Right renal pelvis (tissue), 4 donors: ENCODE measurements at regions not wholly inside any gene's neighbourhood (a gene's known extent, or its start where the extent isn't known, plus 50 kb on each side); places are given as distances from the start of the nearest gene placed in this dataset.

Experiments
- DNase-seq, 4 donors: peaks; one replicate each; pipeline ENCODE4 v3.0.0-alpha.2; 2013; ENCODE audit warnings: low read depth in 4 of 4, low spot score in 3 of 4, missing footprints in 1 of 4

DNA sequence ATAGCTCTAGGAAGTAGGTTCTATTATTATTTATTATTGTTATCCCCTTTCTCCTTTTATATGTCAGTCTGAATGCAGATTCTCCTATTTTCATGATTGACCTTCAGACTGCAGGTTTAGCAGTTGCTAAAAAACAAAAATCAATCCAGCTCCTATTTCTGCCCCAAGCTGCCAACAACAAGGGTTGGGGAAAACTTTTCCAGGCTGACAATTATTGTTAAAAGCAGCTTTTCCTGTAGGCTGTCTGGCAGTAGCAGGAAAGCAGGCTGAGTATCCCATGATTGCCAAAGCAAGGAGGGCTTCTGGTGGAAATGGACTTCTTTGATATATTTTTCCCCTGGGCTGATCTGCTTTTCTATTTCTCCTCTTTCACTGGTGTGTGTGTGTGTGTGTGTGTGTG, 78.0 kb upstream of the CTLA4 start:
- no peak for DNase-seq

DNA sequence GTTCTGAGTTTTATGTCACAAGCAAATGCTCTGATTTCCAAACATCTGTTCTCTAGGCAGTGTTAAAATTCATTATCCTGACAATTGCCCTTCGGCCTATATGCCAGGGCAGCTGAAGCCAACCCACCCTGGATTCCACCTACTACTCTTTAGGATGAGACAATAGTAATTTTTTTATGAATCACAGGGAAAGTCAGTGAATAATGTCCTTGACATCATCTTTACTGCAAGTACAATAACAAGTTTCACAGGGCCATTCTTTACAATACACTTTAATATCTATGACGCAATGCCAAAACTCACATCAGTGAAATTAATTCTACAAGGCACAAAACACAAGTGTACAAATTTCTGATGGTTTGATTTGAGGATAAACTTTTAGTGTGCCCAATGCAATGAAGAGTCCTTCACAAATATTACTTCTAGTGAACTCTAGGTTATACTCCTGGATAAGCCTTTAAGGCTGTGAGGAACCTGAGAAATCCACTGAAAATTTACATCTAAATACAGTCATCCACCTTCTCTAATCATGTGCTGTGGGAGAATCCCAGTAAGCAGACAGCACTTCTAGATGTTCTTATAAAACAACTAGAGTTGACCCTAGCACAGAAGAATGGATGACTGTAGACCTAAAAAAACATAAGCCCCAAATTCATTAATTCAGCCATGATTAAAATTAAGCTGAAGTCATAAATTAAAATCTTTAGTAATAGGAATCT, 77.3 kb upstream of the CTLA4 start:
- DNase-seq: no peak

DNA sequence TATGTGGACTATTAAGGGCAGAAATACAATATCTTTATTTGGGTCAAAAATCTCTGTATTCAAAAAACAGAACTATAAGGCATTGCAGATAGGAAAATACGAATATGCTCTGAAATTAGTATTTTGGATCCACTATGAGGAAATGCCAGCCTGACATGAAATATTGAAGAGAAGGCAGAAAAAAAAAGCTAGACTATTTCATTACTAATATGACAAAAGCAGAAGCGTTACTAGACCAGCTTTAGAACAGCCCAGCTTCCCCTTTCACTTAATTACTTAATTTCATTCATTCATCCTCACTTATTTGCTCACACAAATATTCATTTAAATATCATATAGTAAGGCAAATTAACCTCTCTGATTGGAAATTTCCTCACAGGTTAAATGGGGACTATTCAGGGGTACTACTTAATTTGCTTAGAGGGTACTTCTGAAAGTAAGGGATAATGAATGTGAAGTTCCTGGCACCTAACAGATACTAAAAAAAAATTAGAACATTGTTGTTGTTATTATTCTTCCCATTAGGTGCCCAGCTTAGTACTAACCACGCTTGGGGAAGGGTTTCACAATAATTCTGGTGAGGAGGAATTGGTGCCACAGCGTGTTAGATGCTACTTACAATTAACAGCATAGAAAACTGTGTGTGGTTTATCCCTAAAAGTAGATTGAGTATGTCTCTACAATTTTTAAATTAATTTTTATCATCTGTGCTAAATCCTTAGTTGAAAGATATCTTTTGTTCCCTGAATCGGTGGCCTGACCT, 71.1 kb upstream of the CTLA4 start:
- DNase-seq: no peak

DNA sequence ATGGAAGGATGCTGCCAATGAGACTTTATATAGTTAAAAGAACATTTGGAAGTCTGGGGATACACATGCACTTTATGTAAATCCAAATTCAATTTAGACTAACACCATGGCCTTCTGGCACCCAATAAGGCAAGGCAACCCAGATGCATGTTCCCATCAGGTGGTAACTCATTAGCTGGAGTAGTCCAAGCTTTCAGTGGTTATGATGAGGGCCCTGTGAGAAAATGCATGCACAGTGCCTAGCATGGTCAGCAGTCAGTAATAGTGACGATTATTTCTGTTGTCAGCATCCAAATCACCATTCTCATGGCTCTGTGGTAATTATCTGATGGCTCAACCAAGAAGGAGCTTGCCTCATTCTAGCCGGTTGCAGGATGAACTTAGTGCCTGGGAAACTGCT, 70.3 kb upstream of the CTLA4 start:
- DNase-seq: no peak

DNA sequence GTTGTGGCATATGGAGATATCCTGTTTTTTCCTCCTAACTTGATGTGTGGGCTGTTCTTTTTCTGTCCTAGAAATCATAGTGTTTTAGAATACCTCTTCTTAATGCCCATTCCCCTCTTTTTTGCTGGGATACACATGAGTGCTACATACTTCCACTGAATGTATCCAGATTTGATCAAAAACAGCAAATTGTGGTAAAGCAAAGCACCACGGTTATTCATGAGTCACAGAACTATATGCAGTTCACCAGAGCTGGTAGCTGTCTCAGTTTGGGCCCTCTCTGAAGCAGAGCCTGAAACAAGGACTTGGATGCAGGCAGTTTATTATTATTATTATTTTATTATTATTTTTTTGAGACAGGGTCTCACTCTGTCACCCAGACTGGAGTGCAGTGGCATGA, 69.9 kb upstream of the CTLA4 start:
- DNase-seq: no peak

GRCh38 chr2:203798296-203799087, 69.1 kb upstream of the CTLA4 start:
- DNase-seq: no peak

- DNase-seq: no peak
Measured at GRCh38 chr2:203799908-203800307, 67.7 kb upstream of the CTLA4 start.

DNA sequence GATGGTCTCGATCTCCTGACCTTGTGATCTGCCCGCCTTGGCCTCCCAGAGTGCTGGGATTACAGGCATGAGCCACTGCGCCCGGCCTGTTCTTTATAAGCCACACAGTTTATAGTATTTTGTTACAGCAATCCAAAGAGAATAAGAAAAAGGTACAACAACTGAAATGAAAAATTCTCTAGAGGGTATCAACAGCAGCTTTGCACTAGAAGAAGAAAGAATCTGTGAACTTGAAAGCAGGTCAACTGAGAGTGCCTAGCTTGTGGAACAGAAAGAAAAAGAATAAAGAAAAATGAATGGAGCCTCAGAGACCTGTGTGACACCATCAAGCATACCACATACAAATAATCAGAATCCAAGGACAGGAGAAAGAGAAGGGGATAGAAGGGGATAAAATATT, 66.8 kb upstream of the CTLA4 start:
- no peak for DNase-seq

GRCh38 chr2:203802342-203803052, 65.1 kb upstream of the CTLA4 start:
- DNase-seq: no peak

GRCh38 chr2:203803053-203803429, 64.5 kb upstream of the CTLA4 start:
- no peak for DNase-seq

DNA sequence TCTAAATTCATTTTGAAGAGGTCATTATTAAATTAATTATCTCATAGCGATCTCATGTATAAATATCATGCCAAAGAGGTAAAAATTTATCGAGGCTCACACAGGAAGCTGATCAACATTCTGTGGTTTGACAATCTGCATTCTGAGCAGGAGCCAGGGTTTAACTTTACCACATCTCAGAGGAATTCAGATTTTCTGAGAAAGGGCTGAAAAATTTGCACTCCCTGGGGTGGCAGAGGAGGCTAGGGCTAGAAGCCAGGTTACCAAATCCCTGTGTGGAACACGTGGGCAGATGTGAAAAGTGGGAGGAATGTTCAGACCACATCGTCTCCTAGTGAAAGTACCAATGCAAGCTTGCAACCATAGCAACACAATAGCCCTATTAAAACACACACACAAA, 63.5 kb upstream of the CTLA4 start:
- no peak for DNase-seq

- DNase-seq: no peak
Measured at GRCh38 chr2:203804764-203805485, 62.6 kb upstream of the CTLA4 start.

GRCh38 chr2:203805486-203805838, 62.1 kb upstream of the CTLA4 start:
- DNase-seq: no peak

DNA sequence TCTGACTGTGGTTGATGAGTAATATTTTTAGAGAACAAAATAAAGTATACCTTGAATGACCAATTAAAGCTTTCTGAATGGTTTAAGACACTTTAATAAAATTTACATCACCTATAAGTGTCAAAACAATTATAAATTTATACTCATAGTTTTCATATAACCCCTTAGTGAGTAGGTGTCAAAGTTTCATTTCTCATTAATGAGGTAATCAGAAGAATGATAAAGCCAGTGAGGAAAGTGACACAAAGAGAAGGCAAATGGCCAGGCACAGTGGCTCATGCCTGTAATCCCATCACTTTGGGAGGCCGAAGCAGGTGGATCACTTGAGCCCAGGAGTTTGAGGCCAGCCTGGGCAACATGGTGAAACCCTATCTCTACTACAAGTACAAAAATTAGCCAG, 60.8 kb upstream of the CTLA4 start:
- no peak for DNase-seq

- DNase-seq: no peak
Measured at GRCh38 chr2:203808046-203808750, 59.4 kb upstream of the CTLA4 start.

DNA sequence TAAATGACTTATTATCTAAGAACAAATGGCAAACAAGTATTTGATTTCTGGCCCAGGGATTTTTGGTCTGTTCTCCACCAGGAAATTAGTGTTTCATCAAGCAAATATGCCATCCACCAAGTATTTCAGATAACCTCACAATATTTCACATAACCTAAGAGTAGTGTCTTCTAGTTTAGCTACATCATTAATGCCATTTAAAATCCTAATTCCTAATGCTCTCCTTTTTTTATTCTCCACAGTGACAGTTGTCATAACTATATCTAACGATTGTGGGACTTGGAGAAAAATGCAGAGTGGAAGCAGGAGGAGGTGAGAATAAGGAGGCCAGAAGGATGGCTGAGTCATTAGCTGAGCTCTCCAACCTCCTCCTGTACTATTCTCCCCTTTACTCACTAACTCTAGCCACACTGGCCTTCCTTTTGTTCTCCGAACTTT, 58.5 kb upstream of the CTLA4 start:
- DNase-seq: no peak

DNA sequence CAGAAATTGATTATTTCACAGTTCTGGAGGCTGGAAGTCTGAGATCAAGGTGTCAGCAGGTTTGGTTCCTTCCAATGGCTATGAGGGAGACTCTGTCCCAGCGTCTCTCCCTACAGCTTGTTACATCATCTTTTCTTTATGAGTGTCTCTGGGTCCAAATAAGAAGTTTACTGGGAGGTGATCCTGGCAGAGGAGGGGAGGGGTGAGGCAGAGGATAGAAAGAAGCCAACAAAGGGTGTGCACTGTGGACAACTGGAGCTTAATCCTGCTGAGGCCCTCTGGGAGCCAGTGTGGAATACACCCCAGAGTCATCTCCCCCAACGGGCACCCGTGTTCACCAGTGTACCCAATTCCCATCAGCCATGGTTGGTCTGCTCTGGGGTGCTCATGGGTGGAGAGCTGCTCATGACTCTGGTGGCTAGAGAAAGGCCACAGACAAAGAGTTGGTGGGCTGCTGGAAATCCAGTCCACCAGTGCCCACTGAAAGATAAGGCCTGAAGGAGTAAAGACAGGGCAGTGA, 57.5 kb upstream of the CTLA4 start:
- no peak for DNase-seq

DNA sequence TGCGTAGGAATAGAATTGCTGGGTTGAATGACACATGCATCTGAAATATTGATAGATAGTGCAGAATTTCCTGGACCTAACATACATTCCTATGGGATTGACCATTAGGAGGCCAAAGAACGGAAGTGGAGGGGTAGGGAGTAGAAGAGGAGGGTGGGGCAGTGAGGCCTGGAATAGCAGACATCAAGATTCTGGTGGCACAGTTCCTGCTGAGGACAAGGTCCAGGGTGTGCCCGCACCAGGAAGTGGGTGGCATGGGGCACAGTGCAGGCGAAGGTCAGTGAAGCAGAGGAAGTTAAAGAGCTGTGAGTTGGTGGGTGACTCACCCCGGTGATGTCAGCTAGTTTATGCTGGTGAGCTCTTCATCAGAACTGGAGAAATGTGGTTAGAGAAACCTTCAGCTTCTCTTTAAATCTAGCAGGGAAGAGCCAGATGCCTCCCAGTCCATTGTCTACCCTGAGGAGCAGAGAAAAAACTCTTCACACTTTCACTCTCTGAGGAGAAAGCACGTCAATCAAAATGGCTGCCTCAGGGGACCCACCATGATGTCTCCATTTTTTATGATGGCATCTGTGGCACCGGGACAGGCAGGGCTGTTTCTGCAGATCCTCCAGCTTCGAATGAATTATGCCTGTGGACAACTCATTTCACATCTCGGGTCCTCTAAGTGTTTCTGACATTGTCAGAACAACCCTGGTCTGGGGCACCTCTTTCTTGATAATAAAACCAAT, 55.9 kb upstream of the CTLA4 start:
- DNase-seq: no peak
